Stimulated activated naive CD8-positive, alpha-beta T cell treated with anti-CD3 and anti-CD28 coated beads, Interleukin-15, amount 100 ng/mL, for 72 hours (primary cell): ENCODE measurements at regions not wholly inside any gene's neighbourhood (a gene's known extent, or its start where the extent isn't known, plus 50 kb on each side); places are given as distances from the start of the nearest gene placed in this dataset.
"Not testable (repeated sequence)": the region's sequence is repeated elsewhere in the genome, so short reads cannot be mapped to it uniquely, and the experiment has no call there.

ENCODE experiments used
- ATAC-seq: fragments of 150-1000 bp; cut with Tn5 transposase; 2 replicates; pipeline ENCODE4 v1.10.0; 2021; ENCODE audit warnings: mild to moderate bottlenecking, moderate library complexity
- DNase-seq, 2 donors: peaks; one replicate each; pipeline ENCODE4 v3.0.0; 2021 to 2022
- H3K27ac Mint-ChIP-seq, 2 donors: one replicate each; pipeline ENCODE4 v1.8.0; 2022; ENCODE audit warnings: mild to moderate bottlenecking in 2 of 2, mixed read lengths in 2 of 2, moderate library complexity in 2 of 2
- H3K27me3 Mint-ChIP-seq: one replicate; pipeline ENCODE4 v1.8.0; 2022; ENCODE audit warnings: mixed read lengths
- H3K4me1 Mint-ChIP-seq: one replicate; pipeline ENCODE4 v1.8.0; 2022; ENCODE audit warnings: mild to moderate bottlenecking, mixed read lengths
- H3K4me3 Mint-ChIP-seq, 2 donors: one replicate each; pipeline ENCODE4 v1.8.0; 2022; ENCODE audit warnings: mild to moderate bottlenecking in 2 of 2, mixed read lengths in 2 of 2, moderate library complexity in 1 of 2
- H3K9me3 Mint-ChIP-seq, 2 donors: one replicate each; pipeline ENCODE4 v1.8.0; 2022; ENCODE audit warnings: mixed read lengths in 2 of 2

DNA sequence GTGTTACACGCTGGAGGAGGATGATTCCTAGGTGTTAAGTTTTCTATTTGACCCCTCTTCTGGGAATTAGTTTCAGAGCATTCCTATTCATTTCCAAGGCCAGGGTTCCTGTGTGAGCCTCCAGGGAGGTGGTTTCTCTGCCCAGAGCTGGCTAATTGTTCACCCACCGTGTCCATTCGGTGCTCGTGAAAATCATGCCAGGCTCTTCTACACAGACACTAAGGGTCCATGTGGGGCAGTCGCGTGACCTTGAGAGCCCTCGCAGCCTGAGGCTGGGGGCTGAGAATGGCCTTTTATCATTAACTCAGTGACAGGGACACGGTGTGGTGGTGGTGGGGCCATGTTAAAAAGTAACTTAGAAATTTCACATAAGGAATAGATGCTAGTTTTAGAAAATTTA lies 83.7 kb downstream of the EMX2 start:
- Mint-ChIP-seq H3K4me3 (no peak overlapping the region), H3K27me3 (peaks cover 16% of the 10 kb centered on the region), H3K4me1 (no peaks in the 10 kb centered on the region), H3K9me3 (no peaks in the 10 kb centered on the region), H3K27ac (no peak overlapping the region)
- ATAC-seq (no peak), DNase-seq (no peak)

DNA sequence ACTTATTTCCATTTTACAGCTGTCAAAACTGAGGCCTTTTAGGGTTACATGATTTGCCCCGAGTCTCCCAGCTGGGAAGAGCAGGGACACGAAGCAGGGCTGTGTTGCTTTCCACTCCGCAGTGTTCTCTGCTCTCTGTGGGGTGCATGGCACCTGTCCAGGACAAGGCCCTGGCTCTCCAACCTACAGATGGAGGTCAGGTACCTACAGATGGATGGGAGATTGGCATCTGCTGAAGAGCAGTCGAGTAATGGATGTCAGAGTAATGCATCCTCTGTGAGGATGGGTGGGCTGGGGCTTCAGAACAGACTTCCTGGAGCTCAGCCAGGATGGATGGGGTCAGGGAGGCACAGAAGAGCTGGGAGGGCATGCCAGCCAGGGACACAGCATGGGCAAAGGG lies 85.0 kb downstream of the EMX2 start:
- Mint-ChIP-seq H3K4me1 (no peaks in the 10 kb centered on the region), H3K9me3 (no peaks in the 10 kb centered on the region), H3K27me3 (peaks cover 16% of the 10 kb centered on the region), H3K27ac (no peak overlapping the region), H3K4me3 (no peak overlapping the region)
- ATAC-seq (no peak), DNase-seq (no peak)

DNA sequence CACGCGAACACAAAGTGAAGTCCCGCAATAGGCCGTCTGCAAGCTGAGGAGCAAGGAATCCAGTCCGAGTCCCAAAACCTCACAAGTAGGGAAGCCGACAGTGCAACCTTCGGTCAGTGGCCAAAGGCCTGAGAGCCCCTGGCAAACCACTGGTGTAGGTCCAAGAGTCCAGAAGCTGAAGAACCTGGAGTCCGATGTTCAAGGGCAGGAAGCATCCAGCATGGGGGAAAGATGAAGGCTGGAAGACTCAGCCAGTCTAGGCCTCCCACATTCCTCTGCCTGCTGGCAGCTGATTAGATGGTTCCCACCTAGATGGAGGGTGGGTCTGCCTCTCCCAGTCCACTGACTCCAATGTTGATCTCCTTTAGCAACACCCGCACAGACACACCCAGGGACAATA lies 87.2 kb downstream of the EMX2 start:
- not testable (repeated sequence) for H3K4me1 Mint-ChIP-seq, ATAC-seq

GRCh38 chr10:117631276-117632145 lies 89.0 kb downstream of the EMX2 start:
- Mint-ChIP-seq H3K4me1 (no peaks in the 10 kb centered on the region), H3K27me3 (peaks cover 39% of the 10 kb centered on the region), H3K9me3 (no peaks in the 10 kb centered on the region), H3K4me3 (no peak overlapping the region), H3K27ac (no peak overlapping the region)
- ATAC-seq (peak; percentile 23), DNase-seq (no peak)

More for the DNA sequence above, 87.2 kb downstream of the EMX2 start:
- Mint-ChIP-seq H3K27me3 (peaks cover 25% of the 10 kb centered on the region), H3K27ac (peak overlapping the region in 1 of 2 donors; percentile 80)
- DNase-seq, H3K4me3 Mint-ChIP-seq, H3K9me3 Mint-ChIP-seq: not testable (repeated sequence)

- Mint-ChIP-seq H3K27ac (peak overlapping the region in 1 of 2 donors; percentile 74), H3K27me3 (peaks cover 43% of the 10 kb centered on the region), H3K9me3 (no peaks in the 10 kb centered on the region), H3K4me3 (no peak overlapping the region), H3K4me1 (no peaks in the 10 kb centered on the region)
- no peak for ATAC-seq
- no peak for DNase-seq
Observed at GRCh38 chr10:117632406-117632805, 89.9 kb downstream of the EMX2 start.

DNA sequence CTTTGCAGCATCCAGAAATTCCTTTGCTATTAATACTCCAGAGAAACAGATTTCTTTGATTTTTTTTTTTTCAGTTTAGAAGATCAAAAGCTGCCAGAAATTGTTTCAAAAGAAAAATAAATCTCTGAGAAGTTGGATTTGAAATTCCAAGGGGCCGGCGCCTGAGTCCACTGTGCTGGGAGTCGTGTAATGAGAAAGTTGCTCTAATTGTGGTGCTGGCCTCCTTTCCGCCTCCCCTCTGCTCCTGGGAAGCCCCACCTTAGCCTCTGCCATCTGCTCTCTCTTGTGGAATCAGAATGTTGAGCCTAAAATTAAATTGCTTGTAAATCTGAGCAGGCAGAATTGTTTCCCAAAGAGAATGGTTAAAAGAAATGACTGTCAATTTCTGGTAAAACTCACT lies 93.3 kb downstream of the EMX2 start:
- peaks cover 73% of the 10 kb centered on the region for H3K27me3 Mint-ChIP-seq
- no peak overlapping the region for H3K27ac Mint-ChIP-seq
- H3K9me3 Mint-ChIP-seq = no peaks in the 10 kb centered on the region
- peaks cover 7% of the 10 kb centered on the region for H3K4me1 Mint-ChIP-seq
- H3K4me3 Mint-ChIP-seq = no peak overlapping the region
- DNase-seq (no peak), ATAC-seq (no peak)

GRCh38 chr10:117638200-117638599 lies 95.7 kb downstream of the EMX2 start:
- Mint-ChIP-seq H3K4me3 (no peak overlapping the region), H3K4me1 (peaks cover 7% of the 10 kb centered on the region), H3K27me3 (peaks cover 79% of the 10 kb centered on the region), H3K9me3 (no peaks in the 10 kb centered on the region), H3K27ac (no peak overlapping the region)
- ATAC-seq (no peak), DNase-seq (no peak)

- DNase-seq (no peak), ATAC-seq (peak; percentile 56)
- Mint-ChIP-seq H3K4me1 (peaks cover 7% of the 10 kb centered on the region), H3K27ac (no peak overlapping the region), H3K4me3 (no peak overlapping the region), H3K27me3 (peaks cover 82% of the 10 kb centered on the region), H3K9me3 (no peaks in the 10 kb centered on the region)
Observed at GRCh38 chr10:117638664-117639200, 96.2 kb downstream of the EMX2 start.

DNA sequence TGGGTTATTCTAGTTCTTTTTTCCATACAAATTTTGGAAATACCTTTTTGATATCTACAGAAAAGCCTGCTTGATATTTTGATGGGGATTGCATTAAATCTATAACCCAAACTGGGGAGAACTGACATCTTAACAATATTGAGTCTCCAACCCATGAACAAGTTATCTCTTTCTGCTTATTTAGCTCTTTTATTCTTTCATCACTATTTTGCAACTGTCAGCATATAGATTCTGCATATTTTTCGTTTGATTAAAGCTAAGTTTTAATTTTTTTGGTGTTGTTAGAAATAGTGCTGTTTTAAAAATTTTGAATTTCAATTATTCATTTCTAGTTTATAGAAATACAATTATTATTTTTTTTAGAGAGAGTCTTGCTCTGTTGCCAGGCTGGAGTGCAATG lies 97.9 kb downstream of the EMX2 start:
- H3K4me3 Mint-ChIP-seq = no peak overlapping the region
- peaks cover 87% of the 10 kb centered on the region for H3K27me3 Mint-ChIP-seq
- ATAC-seq (no peak), DNase-seq (no peak)
- H3K9me3 Mint-ChIP-seq = no peaks in the 10 kb centered on the region
- H3K27ac Mint-ChIP-seq = no peak overlapping the region
- H3K4me1 Mint-ChIP-seq = peaks cover 7% of the 10 kb centered on the region

DNA sequence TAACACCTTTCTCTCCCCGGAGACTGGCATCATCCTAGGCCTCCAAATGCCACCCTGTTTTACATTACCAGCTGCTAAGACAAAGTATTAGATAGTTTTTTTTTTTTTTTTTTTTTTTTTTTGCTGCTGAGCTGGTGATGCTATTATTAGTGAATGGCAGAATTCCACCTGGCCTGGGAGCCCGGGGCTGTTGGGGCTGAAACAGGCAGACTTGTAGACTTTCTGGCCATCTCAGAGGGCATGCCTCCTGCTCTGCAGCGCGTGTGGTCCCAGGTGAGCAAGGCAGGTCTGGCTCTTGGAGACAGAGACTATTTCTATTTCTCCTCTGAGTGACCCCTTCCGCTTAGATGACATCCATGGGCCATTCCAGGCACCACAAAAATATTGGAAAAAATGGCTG lies 104.2 kb downstream of the EMX2 start:
- Mint-ChIP-seq H3K4me1 (no peaks in the 10 kb centered on the region), H3K27me3 (peaks cover 75% of the 10 kb centered on the region), H3K27ac (no peak overlapping the region), H3K9me3 (peaks cover 5 to 17% of the 10 kb centered on the region in 2 donors), H3K4me3 (no peak overlapping the region)
- ATAC-seq (no peak), DNase-seq (no peak)

- ATAC-seq (no peak), DNase-seq (no peak)
- Mint-ChIP-seq H3K4me3 (no peak overlapping the region), H3K9me3 (peaks cover 5 to 20% of the 10 kb centered on the region in 2 donors), H3K4me1 (peaks cover 3% of the 10 kb centered on the region), H3K27ac (no peak overlapping the region), H3K27me3 (peaks cover 69% of the 10 kb centered on the region)
Observed at GRCh38 chr10:117647306-117647705, 104.8 kb downstream of the EMX2 start.

- DNase-seq (no peak), ATAC-seq (no peak)
- Mint-ChIP-seq H3K27me3 (peaks cover 42% of the 10 kb centered on the region), H3K4me1 (peaks cover 17% of the 10 kb centered on the region), H3K27ac (no peak overlapping the region), H3K9me3 (peaks cover 16 to 38% of the 10 kb centered on the region in 2 donors), H3K4me3 (no peak overlapping the region)
Observed at GRCh38 chr10:117651121-117651520, 108.6 kb downstream of the EMX2 start.

GRCh38 chr10:117652228-117653169 lies 110.0 kb downstream of the EMX2 start:
- Mint-ChIP-seq H3K4me3 (peak overlapping the region in 1 of 2 donors; percentile 46), H3K9me3 (peaks cover 21 to 38% of the 10 kb centered on the region in 2 donors), H3K4me1 (peaks cover 30% of the 10 kb centered on the region), H3K27me3 (peaks cover 30% of the 10 kb centered on the region), H3K27ac (peak overlapping the region in 1 of 2 donors; percentile 44)
- DNase-seq (no peak), ATAC-seq (peak; percentile 21)

DNA sequence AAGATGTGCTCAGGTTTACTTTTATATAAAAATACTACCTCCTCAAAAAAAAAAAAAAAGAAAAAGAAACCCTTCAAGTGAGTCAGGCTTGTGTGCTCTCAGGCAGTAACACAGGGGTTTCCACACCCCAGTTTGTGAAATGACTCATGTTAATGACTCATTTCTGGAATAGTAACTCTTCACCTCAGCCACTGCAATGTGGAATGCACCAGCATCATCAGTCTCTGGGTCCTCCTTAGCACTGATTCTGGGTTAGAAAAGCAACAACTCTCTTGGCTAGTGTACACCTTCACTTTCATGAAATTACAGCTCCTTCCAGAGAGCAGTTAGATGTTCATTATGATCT lies 110.6 kb downstream of the EMX2 start:
- H3K4me1 Mint-ChIP-seq = peaks cover 35% of the 10 kb centered on the region
- DNase-seq = peak; percentile 48 to 71
- H3K27me3 Mint-ChIP-seq = peaks cover 30% of the 10 kb centered on the region
- ATAC-seq = peak; percentile 97
- H3K27ac Mint-ChIP-seq = peak overlapping the region in 1 of 2 donors; percentile 3
- peaks cover 21 to 38% of the 10 kb centered on the region in 2 donors for H3K9me3 Mint-ChIP-seq
- H3K4me3 Mint-ChIP-seq = no peak overlapping the region

- no peak overlapping the region for H3K4me3 Mint-ChIP-seq
- H3K9me3 Mint-ChIP-seq = peaks cover 21 to 38% of the 10 kb centered on the region in 2 donors
- DNase-seq (no peak), ATAC-seq (no peak)
- H3K4me1 Mint-ChIP-seq = peaks cover 35% of the 10 kb centered on the region
- peak overlapping the region in 1 of 2 donors; percentile 14 for H3K27ac Mint-ChIP-seq
- peaks cover 38% of the 10 kb centered on the region for H3K27me3 Mint-ChIP-seq
Observed at GRCh38 chr10:117654105-117654504, 111.6 kb downstream of the EMX2 start.
